ENCODE measurements at regions not wholly inside any gene's neighbourhood (a gene's known extent, or its start where the extent isn't known, plus 50 kb on each side); places are given as distances from the start of the nearest gene placed in this dataset.

- Histone ChIP-seq H3K27ac (ENCODE audit: low read depth in 1 of 2, low read length in 2 of 2) (no peak overlapping the region), H3K4me1 (ENCODE audit: control insufficient read depth in 4 of 4, insufficient read depth in 4 of 4, low read length in 3 of 4) (no peaks in the 10 kb centered on the region), H3K36me3 (ENCODE audit: control insufficient read depth in 4 of 4, insufficient read depth in 3 of 4, low read depth in 1 of 4, low read length in 3 of 4) (no peaks in the 10 kb centered on the region), H3K4me3 (ENCODE audit: low read depth in 1 of 3, low read length in 3 of 3) (no peak overlapping the region), H3K9ac (ENCODE audit: low read depth in 1 of 2, low read length in 2 of 2) (no peak overlapping the region), H3K9me3 (ENCODE audit: control insufficient read depth in 4 of 4, low read length in 3 of 4) (no peaks in the 10 kb centered on the region), H3K27me3 (ENCODE audit: control insufficient read depth in 4 of 4, insufficient read depth in 4 of 4, low read length in 3 of 4) (no peaks in the 10 kb centered on the region)
- 90% methylated on average over 6 of the region's 6 CpGs for WGBS
- no peak for TF ChIP-seq EGR1 (IDR thresholded peaks at IDR 0.05; ENCODE audit: low read depth in 2 of 2)
- no peak for TF ChIP-seq TAF1 (conservative IDR thresholded peaks at IDR 0.05)
- TF ChIP-seq JUND (IDR thresholded peaks at IDR 0.05), result no peak
- TF ChIP-seq RAD21 (IDR thresholded peaks at IDR 0.05), result no peak
- no peak for DNase-seq (ENCODE audit: low spot score)
Measured at GRCh38 chr16:9381399-9381798, 290.0 kb downstream of the HAPSTR1 start.

- no peaks in the 10 kb centered on the region for H3K9me3 ChIP-seq (ENCODE audit: control insufficient read depth in 4 of 4, low read length in 3 of 4)
- no peak overlapping the region for H3K4me3 ChIP-seq (ENCODE audit: low read depth in 1 of 3, low read length in 3 of 3)
- TF ChIP-seq ATF3 (IDR thresholded peaks at IDR 0.05), result no peak
- no peak for TF ChIP-seq SP1 (IDR thresholded peaks at IDR 0.05)
- TF ChIP-seq TAF1 (conservative IDR thresholded peaks at IDR 0.05), result no peak
- TF ChIP-seq JUND (IDR thresholded peaks at IDR 0.05), result no peak
- TF ChIP-seq RXRA (IDR thresholded peaks at IDR 0.05), result no peak
- TF ChIP-seq NR2F2 (IDR thresholded peaks at IDR 0.05), result no peak
- no peak for TF ChIP-seq RAD21 (IDR thresholded peaks at IDR 0.05)
- TF ChIP-seq EGR1 (IDR thresholded peaks at IDR 0.05; ENCODE audit: low read depth in 2 of 2), result no peak
- H3K36me3 ChIP-seq (ENCODE audit: control insufficient read depth in 4 of 4, insufficient read depth in 3 of 4, low read depth in 1 of 4, low read length in 3 of 4), result no peaks in the 10 kb centered on the region
- H3K27ac ChIP-seq (ENCODE audit: low read depth in 1 of 2, low read length in 2 of 2), result no peak overlapping the region
- H3K27me3 ChIP-seq (ENCODE audit: control insufficient read depth in 4 of 4, insufficient read depth in 4 of 4, low read length in 3 of 4), result no peaks in the 10 kb centered on the region
- H3K9ac ChIP-seq (ENCODE audit: low read depth in 1 of 2, low read length in 2 of 2), result no peak overlapping the region
- no peak for DNase-seq (ENCODE audit: low spot score)
- 88% methylated on average over 4 of the region's 4 CpGs for WGBS
- no peaks in the 10 kb centered on the region for H3K4me1 ChIP-seq (ENCODE audit: control insufficient read depth in 4 of 4, insufficient read depth in 4 of 4, low read length in 3 of 4)
Measured at GRCh38 chr16:9381905-9382304, 290.5 kb downstream of the HAPSTR1 start.

GRCh38 chr16:9383281-9383680 lies 291.8 kb downstream of the HAPSTR1 start:
- 82% methylated on average over 3 of the region's 3 CpGs for WGBS
- no peak for DNase-seq (ENCODE audit: low spot score)
- H3K9ac ChIP-seq (ENCODE audit: low read depth in 1 of 2, low read length in 2 of 2), result no peak overlapping the region
- H3K27me3 ChIP-seq (ENCODE audit: control insufficient read depth in 4 of 4, insufficient read depth in 4 of 4, low read length in 3 of 4), result no peaks in the 10 kb centered on the region
- no peak overlapping the region for H3K27ac ChIP-seq (ENCODE audit: low read depth in 1 of 2, low read length in 2 of 2)
- H3K36me3 ChIP-seq (ENCODE audit: control insufficient read depth in 4 of 4, insufficient read depth in 3 of 4, low read depth in 1 of 4, low read length in 3 of 4), result no peaks in the 10 kb centered on the region
- no peak for TF ChIP-seq GABPA (IDR thresholded peaks at IDR 0.05 in 1 of 2, conservative IDR thresholded peaks at IDR 0.05 in 1 of 2)
- peaks cover 0 to 3% (median 1%) of the 10 kb centered on the region in 4 donors for H3K9me3 ChIP-seq (ENCODE audit: control insufficient read depth in 4 of 4, low read length in 3 of 4)
- no peak overlapping the region for H3K4me3 ChIP-seq (ENCODE audit: low read depth in 1 of 3, low read length in 3 of 3)
- H3K4me1 ChIP-seq (ENCODE audit: control insufficient read depth in 4 of 4, insufficient read depth in 4 of 4, low read length in 3 of 4), result no peaks in the 10 kb centered on the region

- no peak overlapping the region for H3K27ac ChIP-seq (ENCODE audit: low read depth in 1 of 2, low read length in 2 of 2)
- no peak overlapping the region for H3K4me3 ChIP-seq (ENCODE audit: low read depth in 1 of 3, low read length in 3 of 3)
- H3K4me1 ChIP-seq (ENCODE audit: control insufficient read depth in 4 of 4, insufficient read depth in 4 of 4, low read length in 3 of 4), result no peaks in the 10 kb centered on the region
- H3K36me3 ChIP-seq (ENCODE audit: control insufficient read depth in 4 of 4, insufficient read depth in 3 of 4, low read depth in 1 of 4, low read length in 3 of 4), result no peaks in the 10 kb centered on the region
- no peaks in the 10 kb centered on the region for H3K27me3 ChIP-seq (ENCODE audit: control insufficient read depth in 4 of 4, insufficient read depth in 4 of 4, low read length in 3 of 4)
- no peak for DNase-seq (ENCODE audit: low spot score)
- H3K9me3 ChIP-seq (ENCODE audit: control insufficient read depth in 4 of 4, low read length in 3 of 4), result peaks cover 0 to 3% (median 1%) of the 10 kb centered on the region in 4 donors
- H3K9ac ChIP-seq (ENCODE audit: low read depth in 1 of 2, low read length in 2 of 2), result no peak overlapping the region
- WGBS, result 85% methylated on average over 4 of the region's 4 CpGs
- TF ChIP-seq RXRA (IDR thresholded peaks at IDR 0.05) (no peak), FOXA2 (IDR thresholded peaks at IDR 0.05) (no peak), HNF4G (IDR thresholded peaks at IDR 0.05) (no peak), FOXA1 (IDR thresholded peaks at IDR 0.05) (no peak), ZBTB33 (IDR thresholded peaks at IDR 0.05) (no peak), EGR1 (IDR thresholded peaks at IDR 0.05; ENCODE audit: low read depth in 2 of 2) (no peak), HNF4A (conservative IDR thresholded peaks at IDR 0.05) (no peak), TAF1 (conservative IDR thresholded peaks at IDR 0.05) (no peak), RAD21 (IDR thresholded peaks at IDR 0.05) (no peak), ATF3 (IDR thresholded peaks at IDR 0.05) (no peak), REST (IDR thresholded peaks at IDR 0.05) (no peak), YY1 (IDR thresholded peaks at IDR 0.05) (no peak), NR2F2 (IDR thresholded peaks at IDR 0.05) (no peak), SP1 (IDR thresholded peaks at IDR 0.05) (no peak), MAX (IDR thresholded peaks at IDR 0.05) (no peak), JUND (IDR thresholded peaks at IDR 0.05) (no peak)
Measured at GRCh38 chr16:9384141-9384540, 292.7 kb downstream of the HAPSTR1 start.

Data from liver (tissue), 7 donors.